Aorta (tissue), 2 donors: ENCODE measurements at regions not wholly inside any gene's neighbourhood (a gene's known extent, or its start where the extent isn't known, plus 50 kb on each side); places are given as distances from the start of the nearest gene placed in this dataset.

ENCODE experiments used
- microRNA-seq, 2 donors: library from miRNA; unstranded; fragments of <30 nt; microRNA quantifications; one replicate each; pipeline ENCODE4 v1.2.0, GENCODE V29; 2020
- donor health status: DM: no; HTN: no; CAD: no.
- donor health status: DM: yes; HTN: yes; CAD: no.

Small RNAs in the stretch of these regions (microRNA-seq; reads per million reads assigned to microRNA genes)
- 0 reads per million in 2 donors for gene MIR1268A
